SU-DHL-6 (cell line): ENCODE measurements at regions not wholly inside any gene's neighbourhood (a gene's known extent, or its start where the extent isn't known, plus 50 kb on each side); places are given as distances from the start of the nearest gene placed in this dataset.
"Not testable (repeated sequence)": the region's sequence is repeated elsewhere in the genome, so short reads cannot be mapped to it uniquely, and the experiment has no call there.

ENCODE experiments used
- H2AFZ ChIP-seq: fragments of 200-600 bp; sonication (generic); 2 replicates; pipeline ENCODE4 v1.6.1; 2014; ENCODE audit warnings: low read depth, mild to moderate bottlenecking, moderate library complexity, mixed read lengths, antibody characterized with exemption, low read length; ENCODE audit not compliant: severe bottlenecking
- H3F3A ChIP-seq: fragments of 200-600 bp; shearing (Covaris generic); 2 replicates; pipeline ENCODE4 v1.6.0; 2016; ENCODE audit warnings: antibody characterized with exemption, mild to moderate bottlenecking; ENCODE audit not compliant: insufficient read depth
- H3K27ac ChIP-seq: fragments of 200-600 bp; sonication (generic); 2 replicates; pipeline ENCODE4 v1.5.1; 2016; ENCODE audit warnings: low read depth, mild to moderate bottlenecking, low read length, moderate library complexity, mixed read lengths
- H3K27me3 ChIP-seq: fragments of 200-600 bp; sonication (generic), shearing (Covaris generic); 2 replicates; pipeline ENCODE4 v1.6.0; 2014; ENCODE audit warnings: mild to moderate bottlenecking, low read length
- H3K36me3 ChIP-seq: fragments of 200-600 bp; sonication (generic); 2 replicates; pipeline ENCODE4 v1.6.1; 2014; ENCODE audit warnings: mild to moderate bottlenecking, low read length, mixed read lengths
- H3K4me2 ChIP-seq: fragments of 300-600, 200-600 bp; shearing (Covaris generic), sonication (generic); 2 replicates; pipeline ENCODE4 v1.6.0; 2014; ENCODE audit warnings: low read length, low read depth, mild to moderate bottlenecking; ENCODE audit not compliant: poor library complexity, severe bottlenecking
- H3K4me3 ChIP-seq: fragments of 200-600 bp; sonication (generic); 2 replicates; pipeline ENCODE4 v1.5.1; 2014; ENCODE audit warnings: antibody characterized with exemption, low read length, mild to moderate bottlenecking, mixed read lengths; ENCODE audit not compliant: insufficient read depth, poor library complexity, severe bottlenecking
- H3K79me2 ChIP-seq: fragments of 200-600 bp; sonication (generic); 2 replicates; pipeline ENCODE4 v1.6.1; 2014; ENCODE audit warnings: mild to moderate bottlenecking, low read length, moderate library complexity; ENCODE audit not compliant: insufficient read depth
- H3K9ac ChIP-seq: fragments of 200-600 bp; sonication (generic); 2 replicates; pipeline ENCODE4 v1.7.0; 2014; ENCODE audit warnings: mild to moderate bottlenecking, low read length
- H3K9me2 ChIP-seq: fragments of 200-600 bp; sonication (generic); replicated peaks from 2 replicates; pipeline ENCODE4 v1.6.1; 2014; ENCODE audit warnings: low read length; ENCODE audit not compliant: insufficient read depth
- H3K9me3 ChIP-seq: fragments of 200-600 bp; sonication (generic); 2 replicates; pipeline ENCODE4 v1.6.1; 2014; ENCODE audit warnings: low read length, mixed read lengths; ENCODE audit not compliant: insufficient read depth
- H4K20me1 ChIP-seq: fragments of 200-600 bp; sonication (generic); 2 replicates; pipeline ENCODE4 v1.6.1; 2014; ENCODE audit warnings: low read depth, mild to moderate bottlenecking, antibody characterized with exemption, low read length, moderate library complexity, mixed read lengths
- CTCF ChIP-seq: fragments of 200-600 bp; sonication (generic); IDR thresholded peaks from one replicate; pipeline ENCODE4 v1.5.1; 2017; ENCODE audit warnings: antibody characterized with exemption, mild to moderate bottlenecking, low read length, moderate library complexity; ENCODE audit not compliant: insufficient read depth, poor library complexity, severe bottlenecking
- EZH2phosphoT487 ChIP-seq: fragments of 200-600 bp; sonication (generic), shearing (Covaris generic); conservative IDR thresholded peaks from 2 replicates; pipeline ENCODE4 v1.6.1; 2018; ENCODE audit warnings: mild to moderate bottlenecking, antibody characterized with exemption, low read length, moderate library complexity, mixed read lengths

- Histone ChIP-seq H3K9ac (no peak overlapping the region), H2AFZ (no peak overlapping the region), H3K27me3 (peaks cover 3% of the 10 kb centered on the region; the same call in 1 of the 2 replicates), H4K20me1 (no peaks in the 10 kb centered on the region), H3K9me2 (no peaks in the 10 kb centered on the region), H3K4me2 (no peak overlapping the region), H3K27ac (no peak overlapping the region), H3K79me2 (no peaks in the 10 kb centered on the region), H3K9me3 (no peaks in the 10 kb centered on the region), H3F3A (no peaks in the 10 kb centered on the region), H3K36me3 (no peaks in the 10 kb centered on the region), H3K4me3 (no peak overlapping the region)
- TF ChIP-seq EZH2phosphoT487: no peak
- TF ChIP-seq CTCF: no peak
Observed at GRCh38 chr2:126986631-126987187, 88.0 kb downstream of the TEX51 start.

GRCh38 chr2:126988482-126988881 lies 89.8 kb downstream of the TEX51 start:
- Histone ChIP-seq H3K4me3 (no peak overlapping the region), H3K27ac (no peak overlapping the region), H3F3A (no peaks in the 10 kb centered on the region), H2AFZ (no peak overlapping the region), H3K27me3 (peaks cover 3% of the 10 kb centered on the region; the same call in 1 of the 2 replicates), H3K4me2 (no peak overlapping the region), H3K79me2 (no peaks in the 10 kb centered on the region), H3K36me3 (no peaks in the 10 kb centered on the region), H3K9me3 (no peaks in the 10 kb centered on the region), H3K9ac (no peak overlapping the region), H4K20me1 (no peaks in the 10 kb centered on the region), H3K9me2 (no peaks in the 10 kb centered on the region)
- TF ChIP-seq EZH2phosphoT487: no peak
- no peak for TF ChIP-seq CTCF

GRCh38 chr2:126989064-126989463 lies 90.4 kb downstream of the TEX51 start:
- H3K4me3 ChIP-seq, H3K27ac ChIP-seq, H3K27me3 ChIP-seq, H4K20me1 ChIP-seq, H2AFZ ChIP-seq, H3K9me3 ChIP-seq, H3K79me2 ChIP-seq, H3K4me2 ChIP-seq, H3K9ac ChIP-seq, H3K9me2 ChIP-seq, H3F3A ChIP-seq, H3K36me3 ChIP-seq: not testable (repeated sequence)

- peaks cover 3% of the 10 kb centered on the region; the same call in 1 of the 2 replicates for H3K27me3 ChIP-seq
- no peak overlapping the region for H3K9ac ChIP-seq
- H3K4me3 ChIP-seq: no peak overlapping the region
- no peak overlapping the region for H3K27ac ChIP-seq
- no peak overlapping the region for H2AFZ ChIP-seq
- TF ChIP-seq CTCF: no peak
- no peak for TF ChIP-seq EZH2phosphoT487
- H3K4me2 ChIP-seq: no peak overlapping the region
- H4K20me1 ChIP-seq: no peaks in the 10 kb centered on the region
- no peaks in the 10 kb centered on the region for H3K36me3 ChIP-seq
- no peaks in the 10 kb centered on the region for H3K9me2 ChIP-seq
- H3K79me2 ChIP-seq: no peaks in the 10 kb centered on the region
- H3K9me3 ChIP-seq: no peaks in the 10 kb centered on the region
- H3F3A ChIP-seq: no peaks in the 10 kb centered on the region
Observed at GRCh38 chr2:126990200-126990599, 91.5 kb downstream of the TEX51 start.
